OCI-LY7 (cell line): ENCODE measurements at regions not wholly inside any gene's neighbourhood (a gene's known extent, or its start where the extent isn't known, plus 50 kb on each side); places are given as distances from the start of the nearest gene placed in this dataset.

Experiments
- BruUV-seq: library from RNA; stranded (reverse); fragments of 400-500 nt; replicated peaks from 2 replicates; lab custom pipeline; 2021; lab: Mats Ljungman, UMichigan
- CTCF ChIA-PET: fragments of 300-600 bp; sonication (Branson Sonifier 250); formaldehyde crosslinking; loops from one replicate; lab custom pipeline; 2022; ENCODE audit warnings: antibody characterized with exemption; ENCODE audit not compliant: unreplicated experiment; lab: Charles Lee
- POLR2A ChIA-PET: fragments of 300-600 bp; sonication (Branson Sonifier 250); formaldehyde crosslinking; loops from one replicate; lab custom pipeline; 2022; ENCODE audit warnings: antibody characterized with exemption; lab: Charles Lee
- DNase-seq: peaks from one replicate; pipeline ENCODE4 v3.0.0-alpha.2; 2015; ENCODE audit warnings: low spot score
- H2AFZ ChIP-seq: fragments of 200-600 bp; sonication (generic), shearing (Covaris generic); 2 replicates; pipeline ENCODE4 v1.6.1; 2014; ENCODE audit warnings: mild to moderate bottlenecking, antibody characterized with exemption, low read length, moderate library complexity
- H3K27ac ChIP-seq: fragments of 200-600 bp; sonication (generic); 2 replicates; pipeline ENCODE4 v1.5.1; 2014; ENCODE audit warnings: mixed run types, low read depth, mild to moderate bottlenecking, moderate library complexity, low read length, inconsistent platforms; ENCODE audit not compliant: poor library complexity, severe bottlenecking
- H3K36me3 ChIP-seq: fragments of 200-600 bp; sonication (generic); 2 replicates; pipeline ENCODE4 v1.6.1; 2014; ENCODE audit warnings: mild to moderate bottlenecking, antibody characterized with exemption, low read length, moderate library complexity, mixed read lengths; ENCODE audit not compliant: insufficient read depth
- H3K4me1 ChIP-seq: fragments of 200-600 bp; sonication (generic); 2 replicates; pipeline ENCODE4 v1.5.1; 2014; ENCODE audit warnings: mild to moderate bottlenecking, low read length; ENCODE audit not compliant: insufficient read depth, poor library complexity, severe bottlenecking
- H3K4me2 ChIP-seq: fragments of 200-600 bp; sonication (generic); 2 replicates; pipeline ENCODE4 v1.6.1; 2014; ENCODE audit warnings: mild to moderate bottlenecking, low read length
- H3K4me3 ChIP-seq: fragments of 200-600 bp; sonication (generic); 2 replicates; pipeline ENCODE4 v1.5.1; 2014; ENCODE audit warnings: mild to moderate bottlenecking, low read depth, low read length; ENCODE audit not compliant: poor library complexity, severe bottlenecking
- H3K79me2 ChIP-seq: fragments of 200-600 bp; sonication (generic); 2 replicates; pipeline ENCODE4 v1.6.1; 2016; ENCODE audit warnings: low read depth, mild to moderate bottlenecking, low read length, moderate library complexity, mixed read lengths; ENCODE audit not compliant: insufficient read depth
- H3K9me2 ChIP-seq: fragments of 200-600 bp; sonication (generic); 2 replicates; pipeline ENCODE4 v1.6.1; 2016; ENCODE audit warnings: mild to moderate bottlenecking, low read length, mixed read lengths; ENCODE audit not compliant: insufficient read depth
- H3K9me3 ChIP-seq: fragments of 200-600 bp; sonication (generic); 2 replicates; pipeline ENCODE4 v1.6.1; 2014; ENCODE audit warnings: mild to moderate bottlenecking, mixed run types, low read length, mixed read lengths
- H4K20me1 ChIP-seq: fragments of 200-600 bp; sonication (generic); 2 replicates; pipeline ENCODE4 v1.6.1; 2014; ENCODE audit warnings: mild to moderate bottlenecking, antibody characterized with exemption, low read length, moderate library complexity, mixed read lengths; ENCODE audit not compliant: insufficient read depth
- EZH2phosphoT487 ChIP-seq: fragments of 200-600 bp; sonication (generic); IDR thresholded peaks from 2 replicates; pipeline ENCODE4 v1.6.1; 2018; ENCODE audit warnings: low read depth, borderline replicate concordance, mild to moderate bottlenecking, mixed run types, antibody characterized with exemption, low read length, moderate library complexity, mixed read lengths
- intact Hi-C: fragments of 100-400 bp; cut with micrococcal nuclease; formaldehyde crosslinking; loops from one replicate; pipeline ENCODE4 v1.10.0; 2022; ENCODE audit not compliant: unreplicated experiment
- TF ChIP-seq, protein P1 (sequence below): fragments of 200-600 bp; sonication (generic); conservative IDR thresholded peaks from 2 replicates; pipeline ENCODE4 v1.5.1; 2014; ENCODE audit warnings: mild to moderate bottlenecking, antibody characterized with exemption, low read length, moderate library complexity, mixed read lengths

DNA sequence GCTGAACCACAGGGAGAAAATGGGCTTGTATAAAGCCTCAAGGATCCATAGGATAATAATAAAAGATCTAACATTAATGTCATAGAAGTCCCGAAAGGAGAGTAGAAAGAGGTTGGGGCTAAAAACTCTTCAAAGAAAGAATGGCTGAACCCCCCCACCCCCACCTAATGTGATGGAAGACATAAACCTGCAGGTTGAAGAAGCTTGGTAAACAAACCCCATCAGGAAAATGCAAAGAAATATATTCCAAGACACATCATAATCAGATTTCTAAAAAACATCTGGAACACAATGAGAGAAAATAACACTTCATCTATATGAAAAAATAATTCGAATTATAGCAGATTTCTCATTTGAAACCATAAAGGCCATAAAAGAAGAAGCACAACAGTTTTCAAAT lies 105.6 kb upstream of the BAIAP2L1 start:
- Histone ChIP-seq H3K4me2 (no peak overlapping the region), H4K20me1 (no peaks in the 10 kb centered on the region), H3K4me3 (no peak overlapping the region), H3K9me2 (no peaks in the 10 kb centered on the region), H3K9me3 (no peaks in the 10 kb centered on the region), H3K79me2 (no peaks in the 10 kb centered on the region), H3K27ac (no peak overlapping the region), H3K36me3 (no peaks in the 10 kb centered on the region), H2AFZ (no peak overlapping the region), H3K4me1 (no peaks in the 10 kb centered on the region)
- TF ChIP-seq EZH2phosphoT487 = no peak
- TF ChIP-seq, protein P1, sequence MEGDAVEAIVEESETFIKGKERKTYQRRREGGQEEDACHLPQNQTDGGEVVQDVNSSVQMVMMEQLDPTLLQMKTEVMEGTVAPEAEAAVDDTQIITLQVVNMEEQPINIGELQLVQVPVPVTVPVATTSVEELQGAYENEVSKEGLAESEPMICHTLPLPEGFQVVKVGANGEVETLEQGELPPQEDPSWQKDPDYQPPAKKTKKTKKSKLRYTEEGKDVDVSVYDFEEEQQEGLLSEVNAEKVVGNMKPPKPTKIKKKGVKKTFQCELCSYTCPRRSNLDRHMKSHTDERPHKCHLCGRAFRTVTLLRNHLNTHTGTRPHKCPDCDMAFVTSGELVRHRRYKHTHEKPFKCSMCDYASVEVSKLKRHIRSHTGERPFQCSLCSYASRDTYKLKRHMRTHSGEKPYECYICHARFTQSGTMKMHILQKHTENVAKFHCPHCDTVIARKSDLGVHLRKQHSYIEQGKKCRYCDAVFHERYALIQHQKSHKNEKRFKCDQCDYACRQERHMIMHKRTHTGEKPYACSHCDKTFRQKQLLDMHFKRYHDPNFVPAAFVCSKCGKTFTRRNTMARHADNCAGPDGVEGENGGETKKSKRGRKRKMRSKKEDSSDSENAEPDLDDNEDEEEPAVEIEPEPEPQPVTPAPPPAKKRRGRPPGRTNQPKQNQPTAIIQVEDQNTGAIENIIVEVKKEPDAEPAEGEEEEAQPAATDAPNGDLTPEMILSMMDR = no peak
- CTCF ChIA-PET = interaction anchor here (0.5 kb wide), 1 partner anchor 222 kb away, joined by 4 read pairs; no protein-coding TSS in a partner anchor
- POLR2A ChIA-PET = interaction anchor here (0.7 kb wide), 1 partner anchor 399 kb away, joined by 3 read pairs; no protein-coding TSS in a partner anchor
- intact Hi-C loops = no loop called here
- no peak for DNase-seq
- no TSS peak for BruUV-seq

DNA sequence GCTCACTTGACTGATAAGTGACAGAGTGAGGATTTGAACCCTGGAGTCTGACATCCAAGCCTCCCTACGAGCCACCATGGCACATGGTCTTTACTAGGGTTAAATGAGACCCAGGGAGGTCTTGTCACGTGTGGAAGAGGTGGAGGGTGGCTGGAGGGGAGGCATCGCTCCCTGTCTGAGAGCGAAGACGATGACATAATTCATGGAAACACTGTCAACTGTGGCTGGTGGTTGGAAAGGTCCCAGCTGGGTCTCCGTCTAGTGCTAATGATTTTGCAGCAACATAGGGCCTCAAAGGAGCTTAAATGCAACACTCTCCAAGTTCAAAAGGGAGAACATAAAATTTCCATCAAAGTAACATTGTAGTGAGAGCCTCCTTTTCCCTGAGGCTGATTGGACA lies 99.9 kb upstream of the BAIAP2L1 start:
- Histone ChIP-seq H3K27ac (no peak overlapping the region), H3K4me1 (no peaks in the 10 kb centered on the region), H3K4me2 (no peak overlapping the region), H4K20me1 (no peaks in the 10 kb centered on the region), H3K9me2 (no peaks in the 10 kb centered on the region), H3K79me2 (no peaks in the 10 kb centered on the region), H3K4me3 (no peak overlapping the region), H2AFZ (no peak overlapping the region), H3K36me3 (no peaks in the 10 kb centered on the region), H3K9me3 (no peaks in the 10 kb centered on the region)
- ChIA-PET POLR2A (interaction anchor here (0.6 kb wide), 1 partner anchor 26 kb away, joined by 3 read pairs; no protein-coding TSS in a partner anchor), CTCF (no interaction called here)
- TF ChIP-seq, protein P1 = no peak
- no peak for TF ChIP-seq EZH2phosphoT487
- no TSS peak for BruUV-seq
- intact Hi-C loops = no loop called here
- DNase-seq = no peak

DNA sequence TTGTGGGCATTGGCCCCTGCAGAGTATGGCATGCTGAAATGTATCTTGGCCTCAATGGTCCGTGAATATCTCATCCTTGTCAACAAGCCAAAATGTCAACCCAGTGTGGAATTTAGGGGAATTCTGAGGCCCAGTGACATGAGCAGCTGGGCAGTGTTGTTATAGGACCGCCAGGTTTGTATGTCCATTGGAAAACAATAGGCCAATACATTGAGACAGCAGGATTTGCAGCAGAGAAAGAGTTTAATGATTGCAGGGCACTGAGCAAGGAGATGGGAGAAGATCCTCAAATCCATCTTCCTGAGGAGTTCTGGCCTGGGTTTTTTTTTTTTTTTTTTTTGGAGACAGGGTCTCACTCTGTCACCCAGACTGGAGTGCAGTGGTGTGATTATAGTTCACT lies 95.7 kb upstream of the BAIAP2L1 start:
- Histone ChIP-seq H2AFZ (no peak overlapping the region), H3K4me1 (no peaks in the 10 kb centered on the region), H3K9me2 (no peaks in the 10 kb centered on the region), H3K79me2 (no peaks in the 10 kb centered on the region), H3K27ac (no peak overlapping the region), H3K36me3 (no peaks in the 10 kb centered on the region), H3K4me2 (no peak overlapping the region), H4K20me1 (no peaks in the 10 kb centered on the region), H3K4me3 (no peak overlapping the region), H3K9me3 (no peaks in the 10 kb centered on the region)
- POLR2A ChIA-PET = no interaction called here
- intact Hi-C loops = no loop called here
- no peak for DNase-seq
- CTCF ChIA-PET = no interaction called here
- TF ChIP-seq, protein P1 = no peak
- TF ChIP-seq EZH2phosphoT487 = no peak
- BruUV-seq = no TSS peak
